ENCODE measurements at regions not wholly inside any gene's neighbourhood (a gene's known extent, or its start where the extent isn't known, plus 50 kb on each side); places are given as distances from the start of the nearest gene placed in this dataset.
"Not testable (repeated sequence)": the region's sequence is repeated elsewhere in the genome, so short reads cannot be mapped to it uniquely, and the experiment has no call there.

- TF ChIP-seq POLR2A (IDR thresholded peaks at IDR 0.05) = no peak
- TF ChIP-seq EP300 (IDR thresholded peaks at IDR 0.05) = no peak
- TF ChIP-seq CTCF (IDR thresholded peaks at IDR 0.05) = no peak
- WGBS, 2 donors = 69 to 73% methylated on average over 2 of the region's 2 CpGs
- Histone ChIP-seq H3K27ac (no peak overlapping the region), H3K36me3 (no peaks in the 10 kb centered on the region), H3K27me3 (no peaks in the 10 kb centered on the region), H3K9me3 (no peaks in the 10 kb centered on the region), H3K4me3 (no peak overlapping the region), H3K4me1 (no peaks in the 10 kb centered on the region)
- no peak for DNase-seq (ENCODE audit: low spot score in 2 of 2)
Measured at GRCh38 chr3:33977227-33977626, 178.8 kb downstream of the PDCD6IP start.

- TF ChIP-seq POLR2A (IDR thresholded peaks at IDR 0.05) (no peak), CTCF (IDR thresholded peaks at IDR 0.05) (no peak), EP300 (IDR thresholded peaks at IDR 0.05) (no peak)
- no peaks in the 10 kb centered on the region for H3K27me3 ChIP-seq
- no peak overlapping the region for H3K27ac ChIP-seq
- H3K9me3 ChIP-seq = no peaks in the 10 kb centered on the region
- no peaks in the 10 kb centered on the region for H3K36me3 ChIP-seq
- no peaks in the 10 kb centered on the region for H3K4me1 ChIP-seq
- WGBS, 2 donors = 15 to 36% methylated on average over 3 of the region's 3 CpGs
- no peak overlapping the region for H3K4me3 ChIP-seq
- peak in 1 of 2 donors; percentile 5 for DNase-seq (ENCODE audit: low spot score in 2 of 2)
Measured at GRCh38 chr3:33980252-33980651, 181.8 kb downstream of the PDCD6IP start.

- no peak for DNase-seq (ENCODE audit: low spot score in 2 of 2)
- TF ChIP-seq EP300 (IDR thresholded peaks at IDR 0.05) (no peak), CTCF (IDR thresholded peaks at IDR 0.05) (no peak), POLR2A (IDR thresholded peaks at IDR 0.05) (no peak)
- H3K4me3 ChIP-seq = no peak overlapping the region
- H3K27ac ChIP-seq = no peak overlapping the region
- H3K27me3 ChIP-seq = no peaks in the 10 kb centered on the region
- WGBS, 2 donors = 57 to 58% methylated on average over 4 of the region's 4 CpGs
- H3K36me3 ChIP-seq = no peaks in the 10 kb centered on the region
- H3K4me1 ChIP-seq = no peaks in the 10 kb centered on the region
- H3K9me3 ChIP-seq = no peaks in the 10 kb centered on the region
Measured at GRCh38 chr3:33982269-33982798, 183.9 kb downstream of the PDCD6IP start.

GRCh38 chr3:33982949-33983348, 184.5 kb downstream of the PDCD6IP start:
- H3K36me3 ChIP-seq; H3K4me1 ChIP-seq; H3K27me3 ChIP-seq; H3K27ac ChIP-seq; DNase-seq (ENCODE audit: low spot score in 2 of 2); H3K4me3 ChIP-seq; H3K9me3 ChIP-seq: not testable (repeated sequence)
- WGBS, 2 donors = 96 to 100% methylated on average over 1 of the region's 1 CpG

GRCh38 chr3:33989229-33989628, 190.8 kb downstream of the PDCD6IP start:
- no peaks in the 10 kb centered on the region for H3K36me3 ChIP-seq
- H3K9me3 ChIP-seq = no peaks in the 10 kb centered on the region
- no peak overlapping the region for H3K4me3 ChIP-seq
- H3K4me1 ChIP-seq = no peaks in the 10 kb centered on the region
- TF ChIP-seq POLR2A (IDR thresholded peaks at IDR 0.05) = no peak
- TF ChIP-seq CTCF (IDR thresholded peaks at IDR 0.05) = no peak
- no peak for TF ChIP-seq EP300 (IDR thresholded peaks at IDR 0.05)
- no peak overlapping the region for H3K27ac ChIP-seq
- H3K27me3 ChIP-seq = no peaks in the 10 kb centered on the region
- 91 to 100% methylated on average over 1 to 6 of the region's 6 CpGs for WGBS, 2 donors
- DNase-seq (ENCODE audit: low spot score in 2 of 2) = no peak

GRCh38 chr3:33991673-33992072, 193.2 kb downstream of the PDCD6IP start:
- Histone ChIP-seq H3K27me3 (no peaks in the 10 kb centered on the region), H3K27ac (no peak overlapping the region), H3K36me3 (no peaks in the 10 kb centered on the region), H3K9me3 (peaks cover 0 to 8% (median 0%) of the 10 kb centered on the region in 4 donors), H3K4me3 (no peak overlapping the region), H3K4me1 (no peaks in the 10 kb centered on the region)
- WGBS, 2 donors = 55 to 59% methylated on average over 1 of the region's 1 CpG
- TF ChIP-seq POLR2A (IDR thresholded peaks at IDR 0.05) (no peak), CTCF (IDR thresholded peaks at IDR 0.05) (no peak), EP300 (IDR thresholded peaks at IDR 0.05) (no peak)
- no peak for DNase-seq (ENCODE audit: low spot score in 2 of 2)

Measured in tibial nerve (tissue), 4 donors.